Middle frontal gyrus (tissue), 1 donor: ENCODE measurements at regions not wholly inside any gene's neighbourhood (a gene's known extent, or its start where the extent isn't known, plus 50 kb on each side); places are given as distances from the start of the nearest gene placed in this dataset.

Experiments
- DNase-seq: peaks from one replicate; pipeline ENCODE4 v3.0.0-alpha.2; 2015; ENCODE audit warnings: low spot score; ENCODE audit errors: extremely low spot score

- DNase-seq = no peak
Observed at GRCh38 chr3:72593881-72594397, 254.3 kb downstream of the SHQ1 start.

DNA sequence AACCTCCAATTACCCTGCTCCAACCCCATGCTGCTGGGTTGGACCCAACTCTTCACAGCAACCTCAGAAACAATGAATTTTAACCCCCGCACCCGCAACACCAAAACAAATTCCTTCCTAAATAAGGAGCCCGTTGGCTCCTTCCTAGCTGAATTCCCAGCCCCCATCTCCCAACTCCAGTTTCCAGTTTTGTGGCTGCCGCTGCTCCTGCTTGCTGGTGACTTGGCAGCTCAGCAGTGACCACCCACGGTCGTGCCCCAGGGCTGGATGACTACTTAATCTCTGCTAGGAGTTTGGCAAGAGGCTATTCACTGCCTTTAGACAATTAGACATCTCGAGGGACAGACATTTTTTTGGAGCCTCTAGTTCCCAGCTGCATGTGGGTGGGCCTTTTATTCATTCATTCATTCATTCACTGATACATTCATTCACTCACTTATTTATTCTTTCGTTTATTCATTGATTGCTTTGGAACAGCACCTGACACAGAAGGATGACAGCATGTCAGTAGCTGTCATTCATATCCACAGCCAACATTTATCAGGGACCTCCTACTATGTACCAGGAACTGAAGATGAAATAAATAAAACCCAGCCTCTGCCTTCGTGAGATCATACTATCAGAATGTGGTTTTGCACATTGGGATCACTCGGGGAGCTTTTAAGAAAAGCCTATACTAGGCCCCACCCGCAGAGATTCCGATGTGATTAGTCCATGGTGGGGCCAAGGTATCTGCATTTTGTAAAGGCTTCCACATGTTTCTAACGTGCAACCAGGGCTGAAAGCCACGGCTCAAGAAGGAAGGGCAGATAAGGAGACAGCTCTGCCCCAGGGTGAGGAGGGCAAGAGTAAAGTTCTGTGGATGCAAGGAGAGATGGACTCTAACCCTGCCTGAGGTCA is 256.5 kb downstream of the SHQ1 start:
- no peak for DNase-seq

DNA sequence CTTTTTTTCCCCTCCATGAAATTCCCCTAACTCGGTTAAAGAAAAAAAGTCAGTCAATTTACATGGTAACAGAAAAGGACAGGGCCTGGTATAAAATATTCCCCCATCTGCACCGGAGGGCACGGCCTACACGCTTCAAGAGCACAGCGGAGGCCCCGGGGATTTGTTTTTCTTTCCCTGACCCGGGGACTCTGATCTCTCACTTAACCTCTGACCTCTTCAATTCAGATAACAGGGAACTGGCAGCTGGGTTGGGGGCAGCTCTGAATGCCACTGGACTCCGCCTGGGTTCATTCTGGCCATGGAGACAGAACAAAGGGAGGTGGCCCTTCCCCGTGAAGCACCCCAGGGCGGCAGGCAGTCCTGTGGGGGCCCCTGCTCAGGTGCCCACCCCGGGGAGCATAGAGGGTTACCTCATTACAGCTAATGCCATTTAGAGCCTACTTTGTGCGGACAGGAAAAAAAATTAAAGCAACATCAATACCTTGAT is 257.5 kb downstream of the SHQ1 start:
- no peak for DNase-seq

GRCh38 chr3:72587282-72587681 is 261.0 kb downstream of the SHQ1 start:
- DNase-seq = no peak

GRCh38 chr3:72586694-72587093 is 261.6 kb downstream of the SHQ1 start:
- no peak for DNase-seq

DNA sequence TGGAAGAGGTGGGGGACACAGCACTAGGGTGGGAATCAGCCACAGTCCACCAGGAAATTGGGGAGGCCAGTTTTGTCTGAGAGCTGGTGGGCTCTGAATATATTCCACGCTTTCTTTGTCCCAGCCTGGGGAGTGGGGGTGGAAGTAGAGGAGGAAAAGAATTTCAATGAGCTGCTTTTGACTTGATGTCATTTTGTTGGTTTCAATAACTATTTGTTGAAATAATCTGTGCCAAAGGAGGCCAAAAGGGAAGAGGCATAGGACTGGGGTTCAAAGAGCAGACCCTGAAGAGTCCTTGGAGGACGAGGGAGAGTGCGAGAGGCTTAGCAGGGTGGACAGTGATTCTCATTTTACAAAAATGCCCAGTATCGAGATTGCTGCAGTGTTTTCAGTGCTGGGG is 262.3 kb downstream of the SHQ1 start:
- no peak for DNase-seq

- DNase-seq = no peak
Observed at GRCh38 chr3:72584262-72584661, 264.0 kb downstream of the SHQ1 start.

DNA sequence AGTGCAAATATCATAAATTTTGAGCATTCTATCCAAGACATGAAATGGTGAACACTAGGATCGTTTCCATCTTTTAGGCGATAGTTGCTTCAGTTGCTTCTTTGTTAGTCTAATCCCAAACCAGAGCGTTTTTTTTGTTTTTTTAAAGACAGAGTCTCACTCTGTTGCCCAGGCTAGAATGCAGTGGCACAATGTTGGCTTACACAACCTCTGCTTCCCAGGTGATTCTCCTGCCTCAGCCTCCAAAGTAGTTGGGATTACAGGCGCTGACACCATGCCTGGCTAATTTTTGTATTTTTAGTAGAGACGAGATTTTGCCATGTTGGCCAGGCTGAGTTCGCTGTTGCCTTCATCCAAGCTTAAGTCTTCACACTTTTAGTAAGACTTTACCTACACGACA is 265.3 kb downstream of the SHQ1 start:
- DNase-seq = no peak

- DNase-seq = no peak
Observed at GRCh38 chr3:72582211-72582878, 265.9 kb downstream of the SHQ1 start.

DNA sequence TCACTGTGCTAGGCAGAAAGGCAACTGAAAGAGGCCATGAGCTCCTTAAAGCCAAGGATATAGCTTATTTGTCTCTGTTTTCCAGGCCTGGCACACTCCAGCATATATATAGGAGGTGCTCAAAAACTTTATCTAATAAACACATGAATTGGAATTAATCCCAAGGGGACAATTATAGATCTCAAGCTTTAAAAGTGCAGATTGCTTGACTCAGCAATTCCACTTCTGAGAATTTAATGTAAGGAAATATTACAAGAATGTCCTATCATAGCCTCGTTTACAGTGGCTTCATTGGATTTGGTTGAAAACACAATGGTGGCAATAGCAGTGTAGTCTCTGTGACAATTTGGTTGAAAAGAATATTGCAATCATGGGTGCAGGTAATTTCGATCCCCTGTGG is 267.3 kb downstream of the SHQ1 start:
- DNase-seq = no peak

DNA sequence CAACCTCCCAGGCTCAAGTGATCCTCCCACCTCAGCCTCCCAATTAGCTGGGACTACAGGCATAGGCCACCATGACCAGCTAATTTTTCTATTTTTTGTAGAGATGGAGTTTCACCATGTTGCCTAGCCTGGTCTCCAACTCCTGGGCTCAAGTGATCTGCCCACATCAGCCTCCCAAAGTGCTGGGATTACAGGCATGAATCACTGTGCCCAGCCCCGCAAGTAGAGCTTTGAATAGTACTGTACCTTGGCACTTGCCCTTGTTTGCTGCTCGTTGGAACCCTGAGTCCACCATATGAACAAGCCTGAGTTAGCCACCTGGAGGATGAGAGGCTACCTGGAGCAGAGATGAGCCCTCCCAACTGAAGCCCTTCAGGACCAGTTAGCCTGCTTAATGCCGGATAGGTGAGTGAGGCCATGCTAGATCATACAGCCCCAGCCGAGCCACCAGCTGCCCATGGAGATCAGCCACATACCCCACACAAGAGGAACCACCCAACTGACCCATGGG is 267.9 kb downstream of the SHQ1 start:
- no peak for DNase-seq

DNA sequence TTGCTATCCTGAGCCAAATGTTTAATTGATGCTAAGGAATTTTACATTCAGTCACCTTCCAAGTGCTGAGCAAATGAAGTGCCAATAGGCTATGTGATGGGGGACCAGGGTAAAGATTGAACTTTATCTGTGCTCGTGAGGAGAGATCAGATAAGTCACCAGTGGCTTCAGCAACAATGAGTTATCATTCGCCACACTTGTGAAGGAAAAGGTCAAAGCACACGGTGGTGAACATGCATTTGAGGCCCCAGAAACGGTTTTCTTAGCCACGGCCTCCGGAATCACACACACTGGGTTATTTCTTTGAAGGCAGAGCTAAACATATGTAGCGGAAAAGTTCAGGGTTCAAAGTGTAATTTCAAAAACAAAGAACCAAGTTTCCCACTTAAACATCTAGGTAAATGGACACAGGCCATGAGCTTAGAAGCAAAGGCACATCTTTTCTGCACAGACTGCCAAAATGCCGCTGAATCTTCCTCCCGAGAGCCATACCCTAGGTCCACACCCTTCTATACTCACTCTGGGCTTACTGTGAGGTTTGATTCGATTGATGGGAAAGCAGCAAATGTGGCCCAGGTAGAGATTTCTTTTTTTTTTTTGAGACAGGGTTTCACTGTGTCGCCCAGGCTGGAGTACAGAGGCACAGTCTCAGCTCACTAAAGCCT is 268.5 kb downstream of the SHQ1 start:
- DNase-seq = no peak

DNA sequence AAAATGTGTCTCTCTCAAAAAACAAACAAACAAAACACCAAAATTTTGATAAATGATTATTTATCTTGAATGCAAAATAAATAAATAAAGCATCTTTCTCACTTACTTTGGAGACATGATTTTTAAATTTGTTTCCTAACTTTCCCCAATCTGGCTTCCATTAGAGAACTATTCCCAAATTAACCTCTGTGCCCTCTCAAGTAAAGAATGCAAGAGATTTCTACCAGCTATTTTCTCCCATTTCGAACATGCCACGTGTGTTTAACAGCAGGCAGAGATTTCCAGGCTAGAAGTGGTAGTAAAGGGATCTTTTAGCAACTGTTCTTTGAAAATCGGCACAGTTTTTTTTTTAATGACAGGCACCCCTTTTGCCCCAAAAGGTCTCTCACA is 269.1 kb downstream of the SHQ1 start:
- no peak for DNase-seq

GRCh38 chr3:72577190-72577589 is 271.1 kb downstream of the SHQ1 start:
- no peak for DNase-seq

DNA sequence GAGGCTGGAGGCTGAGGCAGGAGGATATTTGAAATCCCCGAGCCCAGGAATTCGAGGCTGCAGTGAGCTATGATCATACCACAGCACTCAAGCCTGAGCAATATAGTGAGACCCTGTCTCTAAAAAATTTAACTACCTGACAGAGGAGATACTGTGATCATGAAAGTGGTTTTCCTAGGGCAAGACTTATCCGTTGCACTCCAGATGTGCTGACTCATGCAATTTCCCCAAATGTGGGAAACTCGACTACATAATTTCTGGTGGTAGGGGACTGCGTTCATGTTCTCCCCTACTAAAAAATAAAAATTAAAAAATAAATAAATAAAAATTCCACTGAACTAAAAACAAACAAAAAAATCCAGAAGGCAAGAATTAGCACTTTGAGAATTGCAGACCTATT is 271.7 kb downstream of the SHQ1 start:
- DNase-seq = no peak

GRCh38 chr3:72574144-72574543 is 274.1 kb downstream of the SHQ1 start:
- DNase-seq = no peak

DNA sequence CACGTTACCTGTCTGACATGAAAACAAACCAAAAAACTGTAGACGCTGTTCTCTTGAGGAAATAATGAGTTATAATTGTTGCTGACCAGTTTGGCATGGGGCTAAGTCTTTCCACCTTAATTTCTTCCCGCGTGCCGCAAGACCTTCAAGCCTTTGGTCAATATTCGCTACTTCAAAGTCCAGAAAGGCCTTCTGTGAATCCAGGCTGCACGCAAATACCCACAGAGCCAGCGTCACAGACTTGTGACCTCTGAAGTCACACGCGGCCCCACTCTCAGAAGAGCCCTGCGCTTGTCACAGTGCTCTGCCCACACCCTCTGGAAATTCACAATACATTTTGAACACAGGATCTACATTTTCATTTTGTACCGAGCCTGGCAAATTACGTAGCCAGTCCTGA is 275.2 kb downstream of the SHQ1 start:
- no peak for DNase-seq

GRCh38 chr3:72572489-72573007 is 275.7 kb downstream of the SHQ1 start:
- no peak for DNase-seq

DNA sequence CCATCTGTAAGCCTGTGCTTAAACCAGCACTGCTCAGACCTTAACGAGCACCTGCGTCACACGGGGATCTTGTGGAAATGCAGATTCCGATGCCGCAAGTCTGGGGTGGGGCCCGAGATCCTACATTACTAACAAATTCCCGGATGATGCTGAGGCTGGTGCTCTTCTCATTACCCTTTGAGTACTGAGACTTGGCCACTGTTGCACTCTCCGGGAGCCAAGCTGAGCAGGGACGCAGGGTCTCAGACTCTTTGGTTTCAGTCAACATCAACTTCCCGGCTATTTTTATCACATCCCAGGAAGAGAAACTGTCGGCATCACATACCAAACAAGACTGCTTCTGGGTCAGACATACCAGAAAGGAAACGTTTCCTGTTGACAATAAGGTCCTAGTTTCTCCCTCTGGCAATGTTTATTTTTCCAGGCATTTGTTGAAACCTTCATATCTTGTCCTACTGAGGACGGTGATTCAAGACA is 276.6 kb downstream of the SHQ1 start:
- DNase-seq = no peak

DNA sequence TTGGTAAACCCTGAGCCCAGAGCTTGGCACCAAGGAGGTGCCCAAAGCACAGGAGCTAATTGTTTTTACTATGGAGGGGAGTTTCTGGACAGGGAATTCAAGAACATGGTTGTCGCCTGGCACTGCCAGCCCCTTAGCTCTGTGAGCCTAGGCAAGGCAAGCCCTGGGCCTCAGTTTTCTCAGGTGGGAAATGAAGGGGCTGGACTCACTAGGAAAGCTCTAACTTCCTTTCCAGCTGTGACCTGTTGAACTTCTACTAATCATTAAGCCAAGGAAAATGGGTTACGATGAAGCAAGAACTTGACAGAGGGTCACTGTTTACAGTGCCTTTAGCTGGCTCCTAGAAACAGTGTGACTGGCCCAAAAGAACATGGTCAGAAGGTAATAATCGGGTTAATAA is 277.2 kb downstream of the SHQ1 start:
- DNase-seq = no peak

GRCh38 chr3:72569754-72570440 is 278.3 kb downstream of the SHQ1 start:
- no peak for DNase-seq
